ENCODE measurements at regions not wholly inside any gene's neighbourhood (a gene's known extent, or its start where the extent isn't known, plus 50 kb on each side); places are given as distances from the start of the nearest gene placed in this dataset.

GRCh38 chr3:181630853-181631252, 80.9 kb upstream of the SOX2 start:
- no peak overlapping the region for H3K4me3 ChIP-seq (ENCODE audit: low read depth, low read length)
- no peaks in the 10 kb centered on the region for H3K9me3 ChIP-seq (ENCODE audit: severe bottlenecking)
- no peaks in the 10 kb centered on the region for H3K27me3 ChIP-seq (ENCODE audit: insufficient read depth, low read depth, severe bottlenecking)
- TF ChIP-seq CTCF (IDR thresholded peaks at IDR 0.05; ENCODE audit: low read depth, low read length), result no peak
- no peak overlapping the region for H3K27ac ChIP-seq
- DNase-seq, result no peak
- H3K36me3 ChIP-seq, result no peaks in the 10 kb centered on the region

GRCh38 chr3:181629711-181630110, 82.0 kb upstream of the SOX2 start:
- no peaks in the 10 kb centered on the region for H3K9me3 ChIP-seq (ENCODE audit: severe bottlenecking)
- no peak for DNase-seq
- TF ChIP-seq CTCF (IDR thresholded peaks at IDR 0.05; ENCODE audit: low read depth, low read length), result no peak
- no peak overlapping the region for H3K4me3 ChIP-seq (ENCODE audit: low read depth, low read length)
- no peaks in the 10 kb centered on the region for H3K36me3 ChIP-seq
- no peaks in the 10 kb centered on the region for H3K27me3 ChIP-seq (ENCODE audit: insufficient read depth, low read depth, severe bottlenecking)
- no peak overlapping the region for H3K27ac ChIP-seq

DNA sequence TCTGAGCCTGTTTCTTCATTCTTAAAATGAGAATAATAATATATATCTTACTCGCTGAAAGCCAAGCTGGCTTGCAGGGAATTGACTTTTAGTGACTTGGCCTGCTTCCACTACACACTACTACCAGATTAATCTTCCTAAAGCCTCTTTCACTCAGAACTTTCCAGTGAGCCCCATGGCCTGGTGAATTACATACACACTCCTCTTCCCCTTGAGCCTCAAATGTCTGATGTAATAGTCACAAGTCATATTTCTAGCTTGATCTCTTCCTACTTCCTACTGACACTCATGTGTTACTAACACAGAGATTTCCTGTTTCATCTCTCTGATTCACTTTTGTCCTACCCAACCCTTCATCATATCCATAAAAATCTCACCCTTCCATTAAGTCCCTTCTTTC, 82.7 kb upstream of the SOX2 start:
- no peaks in the 10 kb centered on the region for H3K36me3 ChIP-seq
- no peak overlapping the region for H3K27ac ChIP-seq
- peaks cover 6% of the 10 kb centered on the region for H3K27me3 ChIP-seq (ENCODE audit: insufficient read depth, low read depth, severe bottlenecking)
- no peak for DNase-seq
- H3K4me3 ChIP-seq (ENCODE audit: low read depth, low read length), result no peak overlapping the region
- no peak for TF ChIP-seq CTCF (IDR thresholded peaks at IDR 0.05; ENCODE audit: low read depth, low read length)
- no peaks in the 10 kb centered on the region for H3K9me3 ChIP-seq (ENCODE audit: severe bottlenecking)

DNA sequence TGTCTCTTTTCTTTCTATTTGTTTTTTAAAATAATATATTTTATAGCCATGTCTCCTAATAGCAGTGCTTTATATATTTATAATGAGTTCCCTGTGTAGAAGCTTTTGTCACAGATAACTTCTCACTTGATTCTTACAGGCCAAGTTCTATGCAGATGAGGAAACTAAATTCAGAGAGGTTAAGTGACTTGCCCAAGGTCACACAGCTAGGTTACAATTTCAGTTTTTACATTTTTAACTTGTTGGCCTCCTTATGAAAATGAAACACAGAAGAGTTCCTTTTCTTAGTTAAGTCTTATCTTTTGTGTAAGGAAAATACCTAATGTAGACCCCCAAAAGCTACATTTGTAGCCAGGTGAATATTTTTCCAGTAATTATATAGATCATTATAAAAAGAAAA, 83.3 kb upstream of the SOX2 start:
- no peaks in the 10 kb centered on the region for H3K36me3 ChIP-seq
- DNase-seq, result no peak
- no peak overlapping the region for H3K4me3 ChIP-seq (ENCODE audit: low read depth, low read length)
- no peaks in the 10 kb centered on the region for H3K9me3 ChIP-seq (ENCODE audit: severe bottlenecking)
- H3K27me3 ChIP-seq (ENCODE audit: insufficient read depth, low read depth, severe bottlenecking), result peaks cover 8% of the 10 kb centered on the region
- TF ChIP-seq CTCF (IDR thresholded peaks at IDR 0.05; ENCODE audit: low read depth, low read length), result no peak
- no peak overlapping the region for H3K27ac ChIP-seq

DNA sequence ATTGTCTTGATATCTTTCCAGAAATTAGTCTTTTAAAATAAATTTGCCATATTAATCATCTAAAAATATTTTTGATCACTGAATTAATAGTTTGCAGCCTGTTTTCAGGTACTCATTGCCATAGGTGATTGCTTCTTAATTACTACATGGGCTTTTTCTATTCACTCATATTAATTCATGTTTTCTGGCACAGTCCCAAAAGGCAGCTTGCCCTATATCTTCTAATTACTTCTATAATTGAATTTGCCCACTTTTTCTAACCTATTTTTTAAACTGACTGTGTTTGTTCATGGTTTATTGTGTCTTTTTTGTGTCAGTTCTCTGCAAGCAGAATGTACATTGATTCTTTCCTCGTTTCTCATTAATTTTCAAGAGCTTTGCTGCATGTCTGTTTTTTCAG, 85.7 kb upstream of the SOX2 start:
- Histone ChIP-seq H3K27ac (no peak overlapping the region), H3K9me3 (ENCODE audit: severe bottlenecking) (no peaks in the 10 kb centered on the region), H3K36me3 (no peaks in the 10 kb centered on the region), H3K4me3 (ENCODE audit: low read depth, low read length) (no peak overlapping the region), H3K27me3 (ENCODE audit: insufficient read depth, low read depth, severe bottlenecking) (peaks cover 13% of the 10 kb centered on the region)
- TF ChIP-seq CTCF (IDR thresholded peaks at IDR 0.05; ENCODE audit: low read depth, low read length), result no peak
- DNase-seq, result no peak

GRCh38 chr3:181623924-181624694, 87.6 kb upstream of the SOX2 start:
- H3K27me3 ChIP-seq (ENCODE audit: insufficient read depth, low read depth, severe bottlenecking), result peaks cover 13% of the 10 kb centered on the region
- DNase-seq, result no peak
- no peak overlapping the region for H3K27ac ChIP-seq
- no peak for TF ChIP-seq CTCF (IDR thresholded peaks at IDR 0.05; ENCODE audit: low read depth, low read length)
- H3K36me3 ChIP-seq, result no peaks in the 10 kb centered on the region
- H3K9me3 ChIP-seq (ENCODE audit: severe bottlenecking), result no peaks in the 10 kb centered on the region
- no peak overlapping the region for H3K4me3 ChIP-seq (ENCODE audit: low read depth, low read length)
